ENCODE measurements at regions not wholly inside any gene's neighbourhood (a gene's known extent, or its start where the extent isn't known, plus 50 kb on each side); places are given as distances from the start of the nearest gene placed in this dataset.
"Not testable (repeated sequence)": the region's sequence is repeated elsewhere in the genome, so short reads cannot be mapped to it uniquely, and the experiment has no call there.

- peak; percentile 82 to 90 for DNase-seq
Measured at GRCh38 chr19:34041925-34042521, 130.3 kb upstream of the LSM14A start.

- DNase-seq, result no peak
Measured at GRCh38 chr19:34044021-34044420, 128.3 kb upstream of the LSM14A start.

GRCh38 chr19:34049944-34050343, 122.4 kb upstream of the LSM14A start:
- DNase-seq, result no peak

GRCh38 chr19:34050430-34050829, 121.9 kb upstream of the LSM14A start:
- DNase-seq, result not testable (repeated sequence)

GRCh38 chr19:34051255-34051654, 121.0 kb upstream of the LSM14A start:
- DNase-seq, result no peak

- no peak for DNase-seq
Measured at GRCh38 chr19:34057155-34057554, 115.1 kb upstream of the LSM14A start.

- DNase-seq, result no peak
Measured at GRCh38 chr19:34066007-34066643, 106.2 kb upstream of the LSM14A start.

GRCh38 chr19:34067861-34068271, 104.4 kb upstream of the LSM14A start:
- DNase-seq, result no peak

- no peak for DNase-seq
Measured at GRCh38 chr19:34075661-34076091, 96.6 kb upstream of the LSM14A start.

GRCh38 chr19:34082289-34083077, 89.8 kb upstream of the LSM14A start:
- no peak for DNase-seq

GRCh38 chr19:34084396-34085145, 87.7 kb upstream of the LSM14A start:
- DNase-seq, result no peak

GRCh38 chr19:34085336-34085735, 87.0 kb upstream of the LSM14A start:
- DNase-seq, result no peak

- no peak for DNase-seq
Measured at GRCh38 chr19:34088292-34088691, 84.0 kb upstream of the LSM14A start.

- no peak for DNase-seq
Measured at GRCh38 chr19:34089566-34089965, 82.7 kb upstream of the LSM14A start.

GRCh38 chr19:34094960-34095359, 77.3 kb upstream of the LSM14A start:
- DNase-seq, result no peak

- DNase-seq, result not testable (repeated sequence)
Measured at GRCh38 chr19:34095411-34095810, 76.9 kb upstream of the LSM14A start.

GRCh38 chr19:34096020-34096915, 76.0 kb upstream of the LSM14A start:
- DNase-seq, result no peak

- no peak for DNase-seq
Measured at GRCh38 chr19:34104096-34104495, 68.2 kb upstream of the LSM14A start.

GRCh38 chr19:34104557-34104956, 67.7 kb upstream of the LSM14A start:
- no peak for DNase-seq

- no peak for DNase-seq
Measured at GRCh38 chr19:34109596-34109995, 62.7 kb upstream of the LSM14A start.

- no peak for DNase-seq
Measured at GRCh38 chr19:34118879-34119748, 53.2 kb upstream of the LSM14A start.

Data from stimulated activated CD4-positive, alpha-beta T cell treated with anti-CD3 and anti-CD28 coated beads, Interleukin-2, amount 100 ng/mL, for 24 hours (primary cell).